ENCODE measurements at regions not wholly inside any gene's neighbourhood (a gene's known extent, or its start where the extent isn't known, plus 50 kb on each side); places are given as distances from the start of the nearest gene placed in this dataset.

DNA sequence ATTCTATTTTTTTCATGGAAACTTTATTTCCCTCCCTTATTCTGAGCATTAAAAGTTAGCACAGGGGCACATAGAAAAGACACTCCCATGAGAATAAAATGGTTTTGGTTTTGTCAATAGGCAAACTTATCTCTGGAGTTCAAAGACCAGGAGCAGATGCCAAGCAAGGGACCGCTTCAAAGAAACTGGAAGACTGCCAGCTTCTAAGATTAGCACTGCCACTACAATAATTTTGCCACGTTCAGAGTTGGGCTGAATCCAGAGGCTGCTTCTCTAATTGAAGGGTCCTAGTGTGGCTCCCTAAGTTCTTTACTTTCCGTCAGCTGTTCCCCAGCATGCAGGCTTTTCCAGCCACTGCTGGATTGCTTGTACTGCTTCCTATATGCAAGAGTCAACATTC lies 681.0 kb upstream of the GCFC2 start:
- no peaks in the 10 kb centered on the region for H3K79me2 ChIP-seq (ENCODE audit: insufficient read depth, low read length)
- CTCF ChIA-PET, result no interaction called here
- TF ChIP-seq TCF7L2 (IDR thresholded peaks at IDR 0.05; ENCODE audit: borderline replicate concordance, extremely low read depth, insufficient read depth, insufficient read length) (no peak), ZFX (IDR thresholded peaks at IDR 0.05) (no peak), JUND (IDR thresholded peaks at IDR 0.05) (no peak), FOSL1 (IDR thresholded peaks at IDR 0.05; ENCODE audit: low read depth) (no peak), POLR2A (IDR thresholded peaks at IDR 0.05; ENCODE audit: borderline replicate concordance, extremely low read depth, insufficient read depth, insufficient read length) (no peak), RAD21 (IDR thresholded peaks at IDR 0.05; ENCODE audit: low read depth) (no peak), ZNF274 (IDR thresholded peaks at IDR 0.05; ENCODE audit: low read depth, low read length) (no peak), EZH2 (IDR thresholded peaks at IDR 0.05) (no peak), CEBPB (IDR thresholded peaks at IDR 0.05; ENCODE audit: low read depth) (no peak), SIN3A (IDR thresholded peaks at IDR 0.05; ENCODE audit: low read depth) (no peak), EZH2phosphoT487 (IDR thresholded peaks at IDR 0.05; ENCODE audit: borderline replicate concordance) (no peak), SP1 (IDR thresholded peaks at IDR 0.05; ENCODE audit: low read depth) (no peak), ELF1 (IDR thresholded peaks at IDR 0.05; ENCODE audit: borderline replicate concordance, low read depth) (no peak), SRF (IDR thresholded peaks at IDR 0.05; ENCODE audit: low read depth) (no peak)
- TF ChIP-seq, protein P1, sequence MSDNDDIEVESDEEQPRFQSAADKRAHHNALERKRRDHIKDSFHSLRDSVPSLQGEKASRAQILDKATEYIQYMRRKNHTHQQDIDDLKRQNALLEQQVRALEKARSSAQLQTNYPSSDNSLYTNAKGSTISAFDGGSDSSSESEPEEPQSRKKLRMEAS (IDR thresholded peaks at IDR 0.05), result no peak
- TF ChIP-seq, protein P2, sequence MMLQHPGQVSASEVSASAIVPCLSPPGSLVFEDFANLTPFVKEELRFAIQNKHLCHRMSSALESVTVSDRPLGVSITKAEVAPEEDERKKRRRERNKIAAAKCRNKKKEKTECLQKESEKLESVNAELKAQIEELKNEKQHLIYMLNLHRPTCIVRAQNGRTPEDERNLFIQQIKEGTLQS (IDR thresholded peaks at IDR 0.05), result no peak
- TF ChIP-seq, protein P3, sequence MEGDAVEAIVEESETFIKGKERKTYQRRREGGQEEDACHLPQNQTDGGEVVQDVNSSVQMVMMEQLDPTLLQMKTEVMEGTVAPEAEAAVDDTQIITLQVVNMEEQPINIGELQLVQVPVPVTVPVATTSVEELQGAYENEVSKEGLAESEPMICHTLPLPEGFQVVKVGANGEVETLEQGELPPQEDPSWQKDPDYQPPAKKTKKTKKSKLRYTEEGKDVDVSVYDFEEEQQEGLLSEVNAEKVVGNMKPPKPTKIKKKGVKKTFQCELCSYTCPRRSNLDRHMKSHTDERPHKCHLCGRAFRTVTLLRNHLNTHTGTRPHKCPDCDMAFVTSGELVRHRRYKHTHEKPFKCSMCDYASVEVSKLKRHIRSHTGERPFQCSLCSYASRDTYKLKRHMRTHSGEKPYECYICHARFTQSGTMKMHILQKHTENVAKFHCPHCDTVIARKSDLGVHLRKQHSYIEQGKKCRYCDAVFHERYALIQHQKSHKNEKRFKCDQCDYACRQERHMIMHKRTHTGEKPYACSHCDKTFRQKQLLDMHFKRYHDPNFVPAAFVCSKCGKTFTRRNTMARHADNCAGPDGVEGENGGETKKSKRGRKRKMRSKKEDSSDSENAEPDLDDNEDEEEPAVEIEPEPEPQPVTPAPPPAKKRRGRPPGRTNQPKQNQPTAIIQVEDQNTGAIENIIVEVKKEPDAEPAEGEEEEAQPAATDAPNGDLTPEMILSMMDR (IDR thresholded peaks at IDR 0.05 in 2 of 3, conservative IDR thresholded peaks at IDR 0.05 in 1 of 3; ENCODE audit: borderline replicate concordance in 1 of 3, insufficient read depth in 1 of 3, low read depth in 2 of 3, low read length in 2 of 3), result no peak
- TF ChIP-seq, protein P4, sequence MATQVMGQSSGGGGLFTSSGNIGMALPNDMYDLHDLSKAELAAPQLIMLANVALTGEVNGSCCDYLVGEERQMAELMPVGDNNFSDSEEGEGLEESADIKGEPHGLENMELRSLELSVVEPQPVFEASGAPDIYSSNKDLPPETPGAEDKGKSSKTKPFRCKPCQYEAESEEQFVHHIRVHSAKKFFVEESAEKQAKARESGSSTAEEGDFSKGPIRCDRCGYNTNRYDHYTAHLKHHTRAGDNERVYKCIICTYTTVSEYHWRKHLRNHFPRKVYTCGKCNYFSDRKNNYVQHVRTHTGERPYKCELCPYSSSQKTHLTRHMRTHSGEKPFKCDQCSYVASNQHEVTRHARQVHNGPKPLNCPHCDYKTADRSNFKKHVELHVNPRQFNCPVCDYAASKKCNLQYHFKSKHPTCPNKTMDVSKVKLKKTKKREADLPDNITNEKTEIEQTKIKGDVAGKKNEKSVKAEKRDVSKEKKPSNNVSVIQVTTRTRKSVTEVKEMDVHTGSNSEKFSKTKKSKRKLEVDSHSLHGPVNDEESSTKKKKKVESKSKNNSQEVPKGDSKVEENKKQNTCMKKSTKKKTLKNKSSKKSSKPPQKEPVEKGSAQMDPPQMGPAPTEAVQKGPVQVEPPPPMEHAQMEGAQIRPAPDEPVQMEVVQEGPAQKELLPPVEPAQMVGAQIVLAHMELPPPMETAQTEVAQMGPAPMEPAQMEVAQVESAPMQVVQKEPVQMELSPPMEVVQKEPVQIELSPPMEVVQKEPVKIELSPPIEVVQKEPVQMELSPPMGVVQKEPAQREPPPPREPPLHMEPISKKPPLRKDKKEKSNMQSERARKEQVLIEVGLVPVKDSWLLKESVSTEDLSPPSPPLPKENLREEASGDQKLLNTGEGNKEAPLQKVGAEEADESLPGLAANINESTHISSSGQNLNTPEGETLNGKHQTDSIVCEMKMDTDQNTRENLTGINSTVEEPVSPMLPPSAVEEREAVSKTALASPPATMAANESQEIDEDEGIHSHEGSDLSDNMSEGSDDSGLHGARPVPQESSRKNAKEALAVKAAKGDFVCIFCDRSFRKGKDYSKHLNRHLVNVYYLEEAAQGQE (IDR thresholded peaks at IDR 0.05; ENCODE audit: low read depth), result no peak
- TF ChIP-seq, protein P5, sequence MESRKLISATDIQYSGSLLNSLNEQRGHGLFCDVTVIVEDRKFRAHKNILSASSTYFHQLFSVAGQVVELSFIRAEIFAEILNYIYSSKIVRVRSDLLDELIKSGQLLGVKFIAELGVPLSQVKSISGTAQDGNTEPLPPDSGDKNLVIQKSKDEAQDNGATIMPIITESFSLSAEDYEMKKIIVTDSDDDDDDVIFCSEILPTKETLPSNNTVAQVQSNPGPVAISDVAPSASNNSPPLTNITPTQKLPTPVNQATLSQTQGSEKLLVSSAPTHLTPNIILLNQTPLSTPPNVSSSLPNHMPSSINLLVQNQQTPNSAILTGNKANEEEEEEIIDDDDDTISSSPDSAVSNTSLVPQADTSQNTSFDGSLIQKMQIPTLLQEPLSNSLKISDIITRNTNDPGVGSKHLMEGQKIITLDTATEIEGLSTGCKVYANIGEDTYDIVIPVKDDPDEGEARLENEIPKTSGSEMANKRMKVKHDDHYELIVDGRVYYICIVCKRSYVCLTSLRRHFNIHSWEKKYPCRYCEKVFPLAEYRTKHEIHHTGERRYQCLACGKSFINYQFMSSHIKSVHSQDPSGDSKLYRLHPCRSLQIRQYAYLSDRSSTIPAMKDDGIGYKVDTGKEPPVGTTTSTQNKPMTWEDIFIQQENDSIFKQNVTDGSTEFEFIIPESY (IDR thresholded peaks at IDR 0.05; ENCODE audit: extremely low read depth, insufficient replicate concordance, low read length), result no peak

More for the DNA sequence above, 681.0 kb upstream of the GCFC2 start:
- Histone ChIP-seq H2AFZ (ENCODE audit: low read depth, low read length, poor library complexity, severe bottlenecking) (no peak overlapping the region), H3K4me1 (ENCODE audit: control insufficient read depth in 1 of 2, insufficient read depth in 2 of 2, low read length in 2 of 2) (no peaks in the 10 kb centered on the region), H3K9me2 (ENCODE audit: insufficient read depth) (no peaks in the 10 kb centered on the region), H4K20me1 (ENCODE audit: insufficient read depth) (no peaks in the 10 kb centered on the region), H3K36me3 (ENCODE audit: control insufficient read depth in 1 of 2, insufficient read depth in 2 of 2, low read length in 2 of 2) (no peaks in the 10 kb centered on the region), H3K27ac (ENCODE audit: low read depth, low read length) (no peak overlapping the region), H3K9ac (ENCODE audit: low read length) (no peak overlapping the region), H3K9me3 (ENCODE audit: control insufficient read depth in 1 of 2, insufficient read depth in 1 of 2, low read depth in 1 of 2, low read length in 2 of 2) (peaks cover 15 to 32% of the 10 kb centered on the region in 2 experiments; a peak in 2 of 4 replicates), H3K4me2 (ENCODE audit: low read length) (no peak overlapping the region), H3K4me3 (replicated peaks in 1 of 2; ENCODE audit: low read depth in 1 of 2, low read length in 2 of 2) (no peak overlapping the region), H3K27me3 (ENCODE audit: insufficient read depth, low read length) (no peaks in the 10 kb centered on the region)
- ATAC-seq, result no peak
- no peak for DNase-seq (ENCODE audit: low read depth, low spot score)
- intact Hi-C loops (cut with micrococcal nuclease), result no loop called here
- BruUV-seq (replicated peaks), result no TSS peak
- ChIA-PET RAD21 (ENCODE audit: low non-redundant PET in 1 of 2, low total read pairs in 2 of 2, uncharacterized antibody in 2 of 2, unreplicated experiment in 2 of 2) (no interaction called here), POLR2A (no interaction called here)
